EH (cell line): ENCODE measurements at regions not wholly inside any gene's neighbourhood (a gene's known extent, or its start where the extent isn't known, plus 50 kb on each side); places are given as distances from the start of the nearest gene placed in this dataset.
A peak's percentile ranks its signal among the peaks of the same experiment; 100 is the strongest.

ENCODE experiments used
- DNase-seq: peaks from one replicate; pipeline ENCODE4 v3.0.0-alpha.2; 2015; ENCODE audit warnings: low read depth

GRCh38 chr2:150617351-150617978 is 130.0 kb upstream of the RND3 start:
- peak; percentile 34 for DNase-seq

GRCh38 chr2:150612957-150613710 is 125.7 kb upstream of the RND3 start:
- DNase-seq, result peak; percentile 72

- peak; percentile 73 for DNase-seq
Measured at GRCh38 chr2:150610670-150611279, 123.3 kb upstream of the RND3 start.

GRCh38 chr2:150609831-150610582 is 122.5 kb upstream of the RND3 start:
- peak; percentile 96 for DNase-seq

GRCh38 chr2:150608341-150608740 is 120.9 kb upstream of the RND3 start:
- DNase-seq, result no peak

- peak; percentile 55 for DNase-seq
Measured at GRCh38 chr2:150607390-150607811, 119.9 kb upstream of the RND3 start.

GRCh38 chr2:150606380-150607060 is 119.1 kb upstream of the RND3 start:
- no peak for DNase-seq

GRCh38 chr2:150605664-150606063 is 118.2 kb upstream of the RND3 start:
- no peak for DNase-seq

- DNase-seq, result peak; percentile 92
Measured at GRCh38 chr2:150601280-150602038, 114.0 kb upstream of the RND3 start.

GRCh38 chr2:150599889-150600288 is 112.4 kb upstream of the RND3 start:
- no peak for DNase-seq

- no peak for DNase-seq
Measured at GRCh38 chr2:150598383-150598782, 110.9 kb upstream of the RND3 start.

GRCh38 chr2:150595803-150596470 is 108.5 kb upstream of the RND3 start:
- DNase-seq, result peak; percentile 93

- no peak for DNase-seq
Measured at GRCh38 chr2:150594299-150594698, 106.8 kb upstream of the RND3 start.

- peak; percentile 38 for DNase-seq
Measured at GRCh38 chr2:150591496-150592285, 104.2 kb upstream of the RND3 start.

- DNase-seq, result no peak
Measured at GRCh38 chr2:150589681-150590080, 102.2 kb upstream of the RND3 start.

GRCh38 chr2:150588506-150588870 is 101.0 kb upstream of the RND3 start:
- DNase-seq, result no peak

- peak; percentile 79 for DNase-seq
Measured at GRCh38 chr2:150587547-150588505, 100.4 kb upstream of the RND3 start.

- DNase-seq, result peak; percentile 86
Measured at GRCh38 chr2:150586858-150587257, 99.4 kb upstream of the RND3 start.
